Endothelial cell of umbilical vein (primary cell): ENCODE measurements at regions not wholly inside any gene's neighbourhood (a gene's known extent, or its start where the extent isn't known, plus 50 kb on each side); places are given as distances from the start of the nearest gene placed in this dataset.

Experiments used
- BruUV-seq: library from RNA; stranded (reverse); fragments of 400-500 nt; replicated peaks from 2 replicates; lab custom pipeline; 2021; lab: Mats Ljungman, UMichigan
- CTCF ChIA-PET: fragments of 300-600, 350-600 bp; sonication (Branson Sonifier 250); formaldehyde crosslinking; loops from one replicate; lab custom pipeline; 2021; ENCODE audit warnings: antibody characterized with exemption, inconsistent platforms; lab: Charles Lee
- POLR2A ChIA-PET: fragments of 300-600, 350-600 bp; sonication (Branson Sonifier 250); formaldehyde crosslinking; loops from one replicate; lab custom pipeline; 2021; ENCODE audit warnings: antibody characterized with exemption, inconsistent platforms; lab: Charles Lee
- DNase-seq: peaks from one replicate; pipeline ENCODE4 v3.0.0-alpha.2; 2011; ENCODE audit warnings: low read depth, low spot score
- FAIRE-seq: peaks from 2 replicates; lab custom pipeline; 2011; peaks lifted over from hg19 to GRCh38; lab: Jason Lieb, UNC
- H2AFZ ChIP-seq: 2 replicates; pipeline ENCODE4 v1.6.0; 2012; ENCODE audit warnings: low read depth, low read length, control low read depth, inconsistent platforms
- H3K27ac ChIP-seq: 2 replicates; pipeline ENCODE4 v1.5.1; 2011; ENCODE audit warnings: low read depth, mild to moderate bottlenecking, control low read depth, low read length, moderate library complexity; ENCODE audit not compliant: insufficient read depth
- H3K27me3 ChIP-seq, 2 experiments: 2 replicates each; pipeline versions ENCODE4 v1.6.0 to v1.6.1; 2011; ENCODE audit warnings: low read length in 2 of 2, mixed read lengths in 1 of 2; ENCODE audit not compliant: control insufficient read depth in 2 of 2, insufficient read depth in 2 of 2
- H3K36me3 ChIP-seq, 2 experiments: 2 replicates in 1 of 2; 3 replicates in 1 of 2; pipeline ENCODE4 v1.5.1; 2011; ENCODE audit warnings: low read length in 2 of 2, mild to moderate bottlenecking in 1 of 2, moderate library complexity in 1 of 2; ENCODE audit not compliant: control insufficient read depth in 2 of 2, insufficient read depth in 2 of 2; ENCODE audit errors: extremely low read depth in 1 of 2
- H3K4me1 ChIP-seq: 3 replicates; pipeline ENCODE4 v1.5.1; 2011; ENCODE audit warnings: mild to moderate bottlenecking, low read length; ENCODE audit not compliant: control insufficient read depth, insufficient read depth; ENCODE audit errors: extremely low read depth
- H3K4me2 ChIP-seq: 2 replicates; pipeline ENCODE4 v1.6.1; 2011; ENCODE audit warnings: low read length, control low read depth, mixed read lengths; ENCODE audit not compliant: insufficient read depth
- H3K4me3 ChIP-seq, 3 experiments: fragments of 200-600 bp in 1 of 3; sonication (generic), shearing (Covaris generic) in 1 of 3; replicated peaks in 1 of 3; 2 replicates each; pipeline ENCODE4 v1.5.1; 2011 to 2016; ENCODE audit warnings: control low read depth in 3 of 3, low read length in 3 of 3, mild to moderate bottlenecking in 2 of 3, inconsistent platforms in 1 of 3, low read depth in 1 of 3, moderate library complexity in 1 of 3; ENCODE audit not compliant: insufficient read depth in 1 of 3
- H3K79me2 ChIP-seq: 2 replicates; pipeline ENCODE4 v1.6.0; 2012; ENCODE audit warnings: low read length, inconsistent platforms; ENCODE audit not compliant: control insufficient read depth, insufficient read depth
- H3K9ac ChIP-seq: replicated peaks from 2 replicates; pipeline ENCODE3; 2011; ENCODE audit warnings: low read length, control low read depth; ENCODE audit not compliant: insufficient read depth; ENCODE audit errors: extremely low read depth
- H3K9me1 ChIP-seq: replicated peaks from 3 replicates; pipeline ENCODE4 v1.6.0; 2011; ENCODE audit warnings: mild to moderate bottlenecking, low read length; ENCODE audit not compliant: control insufficient read depth, insufficient read depth; ENCODE audit errors: extremely low read depth
- H3K9me3 ChIP-seq: replicated peaks from 2 replicates; pipeline ENCODE4 v1.5.1; 2012; ENCODE audit warnings: low read length, inconsistent platforms; ENCODE audit not compliant: control insufficient read depth, insufficient read depth
- H4K20me1 ChIP-seq: replicated peaks from 2 replicates; pipeline ENCODE3; 2011; ENCODE audit warnings: mild to moderate bottlenecking, low read length; ENCODE audit not compliant: control insufficient read depth, insufficient read depth; ENCODE audit errors: extremely low read depth
- JUN ChIP-seq: IDR thresholded peaks from 2 replicates; pipeline ENCODE4 v1.6.1; 2011; ENCODE audit warnings: borderline replicate concordance, low read depth; ENCODE audit not compliant: insufficient read length, insufficient read depth
- MYC ChIP-seq: IDR thresholded peaks from one replicate; pipeline ENCODE4 v1.6.1; 2011; ENCODE audit warnings: mild to moderate bottlenecking, low read depth, low read length
- dilution Hi-C: fragments of 300-500 bp; cut with MboI; formaldehyde crosslinking; loops from one replicate; pipeline ENCODE4 v1.15.0; 2019; ENCODE audit warnings: low sequenced_read_pairs; ENCODE audit not compliant: extremely low pct_ligation_motif_present
- intact Hi-C: fragments of 100-400 bp; cut with micrococcal nuclease; formaldehyde crosslinking; loops from one replicate; pipeline ENCODE4 v1.10.0; 2022
- TF ChIP-seq, protein P1 (sequence below): IDR thresholded peaks from 2 replicates; pipeline ENCODE4 v1.6.1; 2011; ENCODE audit not compliant: insufficient read depth, insufficient read length
- TF ChIP-seq, protein P2 (sequence below), 2 donors: IDR thresholded peaks; 1 replicate in 1 of 2; 2 replicates in 1 of 2; pipeline ENCODE4 v1.5.1; 2011; ENCODE audit warnings: low read length in 2 of 2, mild to moderate bottlenecking in 2 of 2, moderate library complexity in 2 of 2, control low read depth in 1 of 2, inconsistent platforms in 1 of 2, low read depth in 1 of 2; ENCODE audit not compliant: insufficient read depth in 1 of 2; ENCODE audit errors: extremely low read depth in 1 of 2

DNA sequence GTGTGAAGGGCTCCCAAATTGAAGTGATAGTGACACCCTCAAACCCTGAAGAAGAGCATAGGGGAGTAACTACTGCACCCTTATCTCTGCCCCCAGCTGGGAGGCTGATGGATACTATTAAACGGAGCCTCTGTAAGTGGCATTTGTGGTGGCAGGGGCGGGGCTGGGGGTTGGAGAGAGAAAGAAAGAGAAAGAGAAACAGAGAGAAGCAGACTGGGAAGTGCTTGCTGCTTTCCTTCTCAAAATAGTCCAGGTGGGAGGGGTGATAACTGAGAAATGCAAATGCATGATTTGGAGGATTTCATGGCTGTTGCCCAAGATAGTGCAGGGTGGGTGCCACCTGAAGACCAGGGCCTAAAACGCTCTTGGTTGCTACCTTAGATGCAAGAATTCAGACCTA is 253.5 kb upstream of the GATB start:
- FAIRE-seq, result no peak
- H3K4me1 ChIP-seq, result no peaks in the 10 kb centered on the region
- H3K9me1 ChIP-seq, result no peaks in the 10 kb centered on the region
- DNase-seq, result no peak
- no peaks in the 10 kb centered on the region for H3K36me3 ChIP-seq
- TF ChIP-seq, protein P1, sequence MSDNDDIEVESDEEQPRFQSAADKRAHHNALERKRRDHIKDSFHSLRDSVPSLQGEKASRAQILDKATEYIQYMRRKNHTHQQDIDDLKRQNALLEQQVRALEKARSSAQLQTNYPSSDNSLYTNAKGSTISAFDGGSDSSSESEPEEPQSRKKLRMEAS, result no peak
- TF ChIP-seq MYC, result no peak
- no peaks in the 10 kb centered on the region for H3K9me3 ChIP-seq
- H3K27ac ChIP-seq, result no peak overlapping the region
- peaks cover 0 to 8% of the 10 kb centered on the region in 2 experiments for H3K27me3 ChIP-seq
- dilution Hi-C loops, result no loop called here
- no peaks in the 10 kb centered on the region for H4K20me1 ChIP-seq
- no TSS peak for BruUV-seq
- intact Hi-C loops, result no loop called here
- H3K4me2 ChIP-seq, result no peak overlapping the region
- no peak overlapping the region for H3K9ac ChIP-seq
- H2AFZ ChIP-seq, result no peak overlapping the region
- no peak overlapping the region for H3K4me3 ChIP-seq
- ChIA-PET POLR2A (no interaction called here), CTCF (no interaction called here)
- H3K79me2 ChIP-seq, result no peaks in the 10 kb centered on the region

DNA sequence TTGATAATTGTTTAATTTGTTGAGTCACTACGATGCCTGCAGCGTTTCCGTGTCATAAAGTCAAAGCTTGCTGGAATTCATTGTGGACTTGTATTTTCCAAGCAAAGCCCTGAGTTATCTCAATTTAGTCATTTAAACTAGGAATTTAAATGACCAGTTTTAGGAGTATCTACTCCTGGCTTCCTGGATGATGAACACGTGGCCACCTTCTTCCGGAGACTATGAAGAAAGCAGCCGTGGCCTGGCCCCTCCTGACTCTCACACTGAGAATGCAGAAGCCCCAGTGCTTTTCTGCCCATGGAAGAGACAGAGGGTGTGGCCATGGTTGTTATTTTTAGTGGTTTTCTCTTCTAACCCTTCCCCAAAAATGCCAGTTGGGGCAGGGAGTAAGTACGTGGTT is 250.7 kb upstream of the GATB start:
- no peak overlapping the region for H3K9ac ChIP-seq
- H3K4me3 ChIP-seq, result no peak overlapping the region
- DNase-seq, result no peak
- H3K79me2 ChIP-seq, result no peaks in the 10 kb centered on the region
- no peak overlapping the region for H2AFZ ChIP-seq
- BruUV-seq, result no TSS peak
- POLR2A ChIA-PET, result no interaction called here
- FAIRE-seq, result no peak
- H3K36me3 ChIP-seq, result no peaks in the 10 kb centered on the region
- CTCF ChIA-PET, result no interaction called here
- no peaks in the 10 kb centered on the region for H3K9me1 ChIP-seq
- H3K4me1 ChIP-seq, result no peaks in the 10 kb centered on the region
- no peaks in the 10 kb centered on the region for H3K9me3 ChIP-seq
- intact Hi-C loops (no loop called here), dilution Hi-C loops (no loop called here)
- no peak overlapping the region for H3K27ac ChIP-seq
- TF ChIP-seq, protein P1, result no peak
- no peak for TF ChIP-seq JUN
- TF ChIP-seq, protein P2, sequence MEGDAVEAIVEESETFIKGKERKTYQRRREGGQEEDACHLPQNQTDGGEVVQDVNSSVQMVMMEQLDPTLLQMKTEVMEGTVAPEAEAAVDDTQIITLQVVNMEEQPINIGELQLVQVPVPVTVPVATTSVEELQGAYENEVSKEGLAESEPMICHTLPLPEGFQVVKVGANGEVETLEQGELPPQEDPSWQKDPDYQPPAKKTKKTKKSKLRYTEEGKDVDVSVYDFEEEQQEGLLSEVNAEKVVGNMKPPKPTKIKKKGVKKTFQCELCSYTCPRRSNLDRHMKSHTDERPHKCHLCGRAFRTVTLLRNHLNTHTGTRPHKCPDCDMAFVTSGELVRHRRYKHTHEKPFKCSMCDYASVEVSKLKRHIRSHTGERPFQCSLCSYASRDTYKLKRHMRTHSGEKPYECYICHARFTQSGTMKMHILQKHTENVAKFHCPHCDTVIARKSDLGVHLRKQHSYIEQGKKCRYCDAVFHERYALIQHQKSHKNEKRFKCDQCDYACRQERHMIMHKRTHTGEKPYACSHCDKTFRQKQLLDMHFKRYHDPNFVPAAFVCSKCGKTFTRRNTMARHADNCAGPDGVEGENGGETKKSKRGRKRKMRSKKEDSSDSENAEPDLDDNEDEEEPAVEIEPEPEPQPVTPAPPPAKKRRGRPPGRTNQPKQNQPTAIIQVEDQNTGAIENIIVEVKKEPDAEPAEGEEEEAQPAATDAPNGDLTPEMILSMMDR (IDR thresholded peaks at IDR 0.05; ENCODE audit: extremely low read depth in 1 of 2, insufficient read depth in 1 of 2, low read depth in 1 of 2, low read length in 2 of 2), result no peak
- no peak overlapping the region for H3K4me2 ChIP-seq
- no peaks in the 10 kb centered on the region for H4K20me1 ChIP-seq
- H3K27me3 ChIP-seq, result peaks cover 0 to 8% of the 10 kb centered on the region in 2 experiments
